GM19455 (cell line): ENCODE measurements at regions not wholly inside any gene's neighbourhood (a gene's known extent, or its start where the extent isn't known, plus 50 kb on each side); places are given as distances from the start of the nearest gene placed in this dataset.

Experiments
- ATAC-seq: cut with Tn5 transposase; IDR thresholded peaks from one replicate; pipeline ENCODE4 v1.9.1; 2021; ENCODE audit not compliant: unreplicated experiment

GRCh38 chr9:16960084-16960483, 89.6 kb upstream of the BNC2 start:
- no peak for ATAC-seq

GRCh38 chr9:16959391-16959790, 88.9 kb upstream of the BNC2 start:
- no peak for ATAC-seq

GRCh38 chr9:16954040-16954439, 83.6 kb upstream of the BNC2 start:
- no peak for ATAC-seq

GRCh38 chr9:16951502-16951901, 81.0 kb upstream of the BNC2 start:
- ATAC-seq = no peak

- ATAC-seq = no peak
Observed at GRCh38 chr9:16950051-16950450, 79.6 kb upstream of the BNC2 start.

- no peak for ATAC-seq
Observed at GRCh38 chr9:16930578-16930977, 60.1 kb upstream of the BNC2 start.

GRCh38 chr9:16928179-16928945, 57.9 kb upstream of the BNC2 start:
- no peak for ATAC-seq

GRCh38 chr9:16925426-16925825, 55.0 kb upstream of the BNC2 start:
- no peak for ATAC-seq

- ATAC-seq = no peak
Observed at GRCh38 chr9:16924311-16924915, 53.9 kb upstream of the BNC2 start.

GRCh38 chr9:16921855-16922254, 51.4 kb upstream of the BNC2 start:
- no peak for ATAC-seq
